Thyroid gland (tissue), 4 donors: ENCODE measurements at regions not wholly inside any gene's neighbourhood (a gene's known extent, or its start where the extent isn't known, plus 50 kb on each side); places are given as distances from the start of the nearest gene placed in this dataset.

Experiments used
- DNase-seq, 2 donors: peaks; one replicate each; pipeline ENCODE4 v3.0.0-alpha.2; 2019
- H3K27ac ChIP-seq, 3 donors: fragments of 200-600 bp; sonication (generic); 1 replicate in 2 of 3; 2 replicates in 1 of 3; pipeline ENCODE4 v1.5.1; 2016 to 2019; ENCODE audit warnings: mild to moderate bottlenecking in 1 of 3, moderate library complexity in 1 of 3
- H3K27me3 ChIP-seq: fragments of 200-600 bp; sonication (generic); one replicate; pipeline ENCODE4 v1.5.1; 2019
- H3K36me3 ChIP-seq, 2 donors: fragments of 200-600 bp; sonication (generic); one replicate each; pipeline ENCODE4 v1.5.1; 2016 to 2019
- H3K4me1 ChIP-seq, 2 donors: fragments of 200-600 bp; sonication (generic); one replicate each; pipeline ENCODE4 v1.5.1; 2017 to 2019
- H3K4me3 ChIP-seq, 3 donors: fragments of 200-600 bp; sonication (generic); replicated peaks in 1 of 3; 1 replicate in 2 of 3; 2 replicates in 1 of 3; pipeline ENCODE4 v1.5.1; 2016; ENCODE audit warnings: mild to moderate bottlenecking in 1 of 3
- H3K9me3 ChIP-seq: fragments of 200-600 bp; sonication (generic); one replicate; pipeline ENCODE4 v1.5.1; 2017
- CTCF ChIP-seq, 6 experiments: fragments of 200-600 bp in 3 of 6; fragments of 450-650 bp in 3 of 6; sonication (generic) in 3 of 6; IDR thresholded peaks; one replicate each; pipeline ENCODE4 v1.5.1; 2016 to 2019; ENCODE audit warnings: antibody characterized with exemption in 6 of 6, mild to moderate bottlenecking in 2 of 6, inconsistent platforms in 1 of 6, moderate library complexity in 1 of 6
- POLR2A ChIP-seq, 2 donors: fragments of 450-650 bp; IDR thresholded peaks; one replicate each; pipeline ENCODE4 v1.6.1; 2017; ENCODE audit warnings: antibody characterized with exemption in 2 of 2, mild to moderate bottlenecking in 2 of 2, moderate library complexity in 1 of 2
- whole genome bisulfite sequencing, 2 donors: methylation state at CpG; one replicate each; pipeline ENCODE4 v1.1.5; 2017; 5-methylcytosine and 5-hydroxymethylcytosine counted together
- intact Hi-C: fragments of 100-400 bp; cut with DNase I; formaldehyde crosslinking; loops from one replicate; pipeline ENCODE4 v1.15.1; 2023

GRCh38 chr9:115306865-115307264 lies 188.9 kb upstream of the TNC start:
- no peaks in the 10 kb centered on the region for H3K9me3 ChIP-seq
- H3K27me3 ChIP-seq: no peaks in the 10 kb centered on the region
- no peak overlapping the region for H3K27ac ChIP-seq
- TF ChIP-seq CTCF (IDR thresholded peaks at IDR 0.05) (no peak), POLR2A (IDR thresholded peaks at IDR 0.05) (no peak)
- 78 to 86% methylated on average over 2 of the region's 2 CpGs for WGBS, 2 donors
- no peak overlapping the region for H3K4me3 ChIP-seq
- H3K36me3 ChIP-seq: no peaks in the 10 kb centered on the region
- no peaks in the 10 kb centered on the region for H3K4me1 ChIP-seq
- intact Hi-C loops: no loop called here
- DNase-seq: no peak

GRCh38 chr9:115313545-115313944 lies 195.6 kb upstream of the TNC start:
- Histone ChIP-seq H3K9me3 (no peaks in the 10 kb centered on the region), H3K4me3 (no peak overlapping the region), H3K27ac (no peak overlapping the region), H3K36me3 (no peaks in the 10 kb centered on the region), H3K4me1 (no peaks in the 10 kb centered on the region), H3K27me3 (no peaks in the 10 kb centered on the region)
- TF ChIP-seq CTCF (IDR thresholded peaks at IDR 0.05) (no peak), POLR2A (IDR thresholded peaks at IDR 0.05) (no peak)
- intact Hi-C loops: no loop called here
- DNase-seq: no peak

- DNase-seq: no peak
- 79 to 82% methylated on average over 3 of the region's 3 CpGs for WGBS, 2 donors
- intact Hi-C loops: no loop called here
- Histone ChIP-seq H3K27me3 (no peaks in the 10 kb centered on the region), H3K27ac (no peak overlapping the region), H3K36me3 (no peaks in the 10 kb centered on the region), H3K4me3 (no peak overlapping the region), H3K4me1 (no peaks in the 10 kb centered on the region), H3K9me3 (no peaks in the 10 kb centered on the region)
- TF ChIP-seq POLR2A (IDR thresholded peaks at IDR 0.05): no peak
- TF ChIP-seq CTCF (IDR thresholded peaks at IDR 0.05): no peak
These were observed 208.5 kb upstream of the TNC start for GRCh38 chr9:115326461-115326860.

- Histone ChIP-seq H3K4me1 (no peaks in the 10 kb centered on the region), H3K27ac (no peak overlapping the region), H3K36me3 (no peaks in the 10 kb centered on the region), H3K9me3 (no peaks in the 10 kb centered on the region), H3K4me3 (no peak overlapping the region), H3K27me3 (no peaks in the 10 kb centered on the region)
- DNase-seq: no peak
- intact Hi-C loops: no loop called here
- no peak for TF ChIP-seq POLR2A (IDR thresholded peaks at IDR 0.05)
- TF ChIP-seq CTCF (IDR thresholded peaks at IDR 0.05): no peak
- WGBS, 2 donors: 93 to 94% methylated on average over 2 of the region's 2 CpGs
These were observed 209.6 kb upstream of the TNC start for GRCh38 chr9:115327436-115328122.

GRCh38 chr9:115328228-115328627 lies 210.3 kb upstream of the TNC start:
- Histone ChIP-seq H3K27me3 (no peaks in the 10 kb centered on the region), H3K27ac (no peak overlapping the region), H3K4me1 (no peaks in the 10 kb centered on the region), H3K9me3 (no peaks in the 10 kb centered on the region), H3K4me3 (no peak overlapping the region), H3K36me3 (no peaks in the 10 kb centered on the region)
- intact Hi-C loops: no loop called here
- no peak for DNase-seq
- WGBS, 2 donors: 43 to 51% methylated on average over 2 of the region's 2 CpGs
- TF ChIP-seq CTCF (IDR thresholded peaks at IDR 0.05) (no peak), POLR2A (IDR thresholded peaks at IDR 0.05) (no peak)
